ENCODE measurements at regions not wholly inside any gene's neighbourhood (a gene's known extent, or its start where the extent isn't known, plus 50 kb on each side); places are given as distances from the start of the nearest gene placed in this dataset.

DNA sequence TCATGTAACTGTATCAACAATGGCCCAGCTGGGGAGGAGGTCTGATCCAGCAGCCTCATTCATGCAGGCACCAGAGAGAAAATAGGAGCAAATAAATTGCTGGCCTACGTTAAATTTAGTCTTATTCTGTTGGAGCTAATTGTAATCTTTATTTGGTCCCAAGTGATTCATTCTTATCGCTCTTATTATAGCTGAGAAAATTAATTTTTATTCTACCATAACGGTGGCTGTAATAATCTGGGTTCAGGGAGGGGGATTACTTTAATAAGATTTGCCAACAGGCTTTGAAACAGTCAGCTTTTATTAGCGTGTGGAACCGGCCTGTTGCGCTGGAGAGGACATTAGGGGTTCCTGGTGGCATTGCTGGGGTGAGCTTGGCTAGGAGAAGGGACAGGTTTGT is 254.9 kb downstream of the AACS start:
- H3K4me3 ChIP-seq (ENCODE audit: low read depth, low read length): no peak overlapping the region
- TF ChIP-seq, protein P1, sequence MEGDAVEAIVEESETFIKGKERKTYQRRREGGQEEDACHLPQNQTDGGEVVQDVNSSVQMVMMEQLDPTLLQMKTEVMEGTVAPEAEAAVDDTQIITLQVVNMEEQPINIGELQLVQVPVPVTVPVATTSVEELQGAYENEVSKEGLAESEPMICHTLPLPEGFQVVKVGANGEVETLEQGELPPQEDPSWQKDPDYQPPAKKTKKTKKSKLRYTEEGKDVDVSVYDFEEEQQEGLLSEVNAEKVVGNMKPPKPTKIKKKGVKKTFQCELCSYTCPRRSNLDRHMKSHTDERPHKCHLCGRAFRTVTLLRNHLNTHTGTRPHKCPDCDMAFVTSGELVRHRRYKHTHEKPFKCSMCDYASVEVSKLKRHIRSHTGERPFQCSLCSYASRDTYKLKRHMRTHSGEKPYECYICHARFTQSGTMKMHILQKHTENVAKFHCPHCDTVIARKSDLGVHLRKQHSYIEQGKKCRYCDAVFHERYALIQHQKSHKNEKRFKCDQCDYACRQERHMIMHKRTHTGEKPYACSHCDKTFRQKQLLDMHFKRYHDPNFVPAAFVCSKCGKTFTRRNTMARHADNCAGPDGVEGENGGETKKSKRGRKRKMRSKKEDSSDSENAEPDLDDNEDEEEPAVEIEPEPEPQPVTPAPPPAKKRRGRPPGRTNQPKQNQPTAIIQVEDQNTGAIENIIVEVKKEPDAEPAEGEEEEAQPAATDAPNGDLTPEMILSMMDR (IDR thresholded peaks at IDR 0.05; ENCODE audit: borderline replicate concordance, insufficient read depth, low read depth, low read length): no peak

DNA sequence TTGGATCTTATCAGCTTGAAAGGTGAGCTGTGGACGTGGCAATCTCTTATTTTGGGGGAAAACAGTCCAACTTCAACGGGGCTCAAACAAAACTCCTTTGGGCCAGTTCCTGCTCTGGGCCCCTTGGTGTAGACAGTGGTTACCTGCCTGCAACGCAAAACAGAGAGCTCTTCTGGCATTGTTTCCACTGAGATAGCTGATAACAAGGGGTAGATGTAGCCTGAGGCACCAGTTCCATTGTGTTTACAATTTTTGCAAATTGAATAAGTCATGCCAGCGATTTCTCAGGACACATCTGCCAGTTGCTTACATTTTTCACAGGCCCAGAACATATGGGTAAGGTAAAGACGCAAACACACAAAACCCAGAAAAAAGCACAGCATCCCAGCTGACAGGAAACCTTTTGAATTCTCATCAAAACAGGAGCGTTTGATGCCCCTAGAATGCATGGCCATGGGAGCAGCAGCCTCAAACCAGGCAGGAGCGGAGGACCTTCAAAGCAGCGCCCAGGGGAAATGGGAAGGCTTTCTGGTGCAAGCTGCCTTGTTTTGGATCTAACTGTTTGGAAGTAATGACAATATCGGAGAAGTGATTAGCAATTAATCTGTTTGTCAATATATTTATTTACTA is 259.7 kb downstream of the AACS start:
- no peak overlapping the region for H3K4me3 ChIP-seq (ENCODE audit: low read depth, low read length)
- TF ChIP-seq, protein P1 (IDR thresholded peaks at IDR 0.05; ENCODE audit: borderline replicate concordance, insufficient read depth, low read depth, low read length): no peak

DNA sequence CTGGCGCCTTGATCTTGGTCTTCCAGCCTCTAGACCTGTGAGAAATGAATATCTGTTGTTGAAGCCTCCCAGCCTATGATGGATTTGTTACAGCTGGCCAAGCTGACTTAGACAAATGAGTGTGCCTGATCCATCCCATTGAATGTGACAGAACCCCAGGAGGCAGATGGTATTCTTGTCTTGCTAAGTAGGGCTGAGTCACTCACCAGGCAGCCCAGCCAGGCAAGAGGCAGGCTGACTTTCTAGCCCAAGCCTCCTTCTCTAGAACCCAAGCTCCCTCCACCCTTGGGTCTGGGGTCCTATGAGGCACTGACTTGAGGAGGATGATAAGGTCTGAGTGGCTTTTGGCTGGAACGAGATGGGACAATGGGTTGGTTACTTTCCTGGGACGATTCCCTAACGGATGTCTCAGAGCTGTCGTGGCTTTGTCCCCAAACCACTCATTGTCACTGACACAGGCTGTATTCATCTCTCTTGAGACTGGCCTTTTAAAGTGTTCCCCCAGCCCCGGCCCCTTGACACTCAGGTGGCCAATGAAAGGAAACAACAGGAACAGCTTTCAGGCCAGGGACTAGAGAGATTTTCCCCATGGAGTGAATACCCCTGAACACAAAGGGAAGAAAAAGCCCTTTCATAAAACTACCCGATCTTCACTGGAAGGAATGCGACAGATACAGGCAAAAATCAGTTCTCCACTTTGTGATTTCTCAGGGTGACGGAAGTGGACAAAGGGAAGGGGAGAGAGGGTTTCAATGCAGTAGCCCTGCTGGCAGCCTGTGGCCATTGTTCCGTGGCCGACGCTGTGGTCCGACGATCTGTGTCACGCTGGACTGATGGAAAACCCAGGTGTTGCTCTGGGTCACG is 264.2 kb downstream of the AACS start:
- H3K4me3 ChIP-seq (ENCODE audit: low read depth, low read length): no peak overlapping the region
- TF ChIP-seq, protein P1 (IDR thresholded peaks at IDR 0.05; ENCODE audit: borderline replicate concordance, insufficient read depth, low read depth, low read length): no peak

DNA sequence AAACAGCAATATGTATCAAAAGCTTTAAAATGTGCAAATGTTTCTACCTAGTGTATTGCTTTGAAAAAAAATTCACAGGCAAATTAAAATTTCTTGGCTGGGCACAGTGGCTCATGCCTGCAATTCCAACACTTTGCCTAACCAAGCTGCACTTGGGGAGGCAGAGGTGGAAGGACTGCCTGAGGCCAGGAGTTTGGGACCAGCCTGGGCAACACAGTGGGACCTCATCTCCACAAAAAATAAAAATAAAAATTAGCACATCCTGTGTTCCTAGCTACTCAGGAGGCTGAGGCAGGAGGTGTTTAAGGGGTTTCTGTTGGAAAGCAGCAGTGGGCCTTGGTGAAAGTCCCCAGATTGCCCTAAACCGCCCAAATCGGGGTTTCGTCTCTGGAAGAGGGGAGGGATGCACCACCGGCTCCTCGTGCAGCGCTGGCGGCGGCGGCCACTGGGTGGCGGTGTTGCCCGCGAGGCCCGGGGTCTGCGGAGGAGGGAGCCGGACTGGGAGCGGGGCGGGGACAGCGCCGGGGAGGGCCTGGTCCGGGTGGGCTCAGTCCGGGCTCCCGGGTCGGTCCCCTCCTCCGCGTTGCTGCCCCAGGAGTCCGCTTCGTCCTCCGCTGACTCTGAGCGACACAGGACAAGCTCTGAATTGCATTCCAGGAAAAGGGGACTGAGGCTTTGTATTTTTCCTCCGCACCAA is 265.6 kb downstream of the AACS start:
- TF ChIP-seq, protein P1 (IDR thresholded peaks at IDR 0.05; ENCODE audit: borderline replicate concordance, insufficient read depth, low read depth, low read length): peak; percentile 95
- H3K4me3 ChIP-seq (ENCODE audit: low read depth, low read length): no peak overlapping the region

DNA sequence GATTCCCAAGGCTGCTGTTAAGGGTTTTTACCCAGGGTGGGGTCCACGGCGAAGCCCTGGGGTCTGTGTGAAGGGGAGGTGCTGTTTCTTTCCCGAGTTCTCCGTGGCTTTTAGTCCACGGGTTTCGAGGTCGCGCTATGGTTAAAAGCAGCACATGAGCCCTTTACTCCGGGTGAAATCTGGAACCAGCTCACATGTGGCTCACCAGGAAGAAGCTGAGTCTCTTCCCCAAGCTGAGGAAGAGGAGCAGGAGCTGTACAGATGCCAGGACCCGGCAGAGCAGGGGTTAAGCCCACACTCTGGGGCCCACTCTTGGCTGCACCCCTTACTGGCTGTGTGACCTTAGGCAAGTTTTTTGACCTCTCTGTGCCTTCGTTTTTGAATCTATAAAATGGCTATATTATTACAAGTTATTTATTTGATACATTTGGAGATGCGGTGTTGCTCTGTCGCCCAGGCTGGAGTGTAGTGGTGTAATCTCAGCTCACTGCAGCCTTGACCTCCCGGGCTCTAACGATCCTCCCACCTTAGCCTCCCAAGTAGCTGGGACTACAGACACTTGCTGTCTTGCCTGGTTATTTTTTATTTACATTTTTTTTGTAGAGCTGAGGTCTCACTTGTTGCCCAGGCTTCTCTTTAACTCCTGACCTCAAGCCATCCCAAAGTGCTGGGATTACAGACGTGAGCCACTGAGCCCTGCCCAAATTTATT is 266.3 kb downstream of the AACS start:
- TF ChIP-seq, protein P1 (IDR thresholded peaks at IDR 0.05; ENCODE audit: borderline replicate concordance, insufficient read depth, low read depth, low read length): no peak
- no peak overlapping the region for H3K4me3 ChIP-seq (ENCODE audit: low read depth, low read length)

DNA sequence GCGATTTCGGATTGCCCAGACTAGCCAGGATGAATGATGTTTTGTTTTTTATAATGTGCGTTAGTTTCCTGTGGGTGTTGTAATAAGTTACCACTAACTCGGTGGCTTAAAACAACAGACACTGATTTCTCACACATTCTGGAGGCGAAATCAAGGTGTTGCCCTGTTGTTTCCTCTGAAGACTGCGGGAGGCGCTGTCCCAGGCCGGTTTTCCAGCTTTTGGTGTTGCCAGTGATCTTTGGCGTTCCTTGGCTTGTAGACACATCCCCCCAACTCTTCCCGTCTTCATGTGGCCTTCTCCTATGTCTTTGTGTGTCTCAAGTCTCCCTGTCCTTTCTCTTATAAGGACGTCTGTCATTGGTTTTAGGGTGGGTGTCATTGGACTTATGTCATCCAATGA is 267.7 kb downstream of the AACS start:
- TF ChIP-seq, protein P1 (IDR thresholded peaks at IDR 0.05; ENCODE audit: borderline replicate concordance, insufficient read depth, low read depth, low read length): peak; percentile 38; the same call in 1 of the 2 replicates
- no peak overlapping the region for H3K4me3 ChIP-seq (ENCODE audit: low read depth, low read length)

Measured in GM12875 (cell line).